A549 (cell line): ENCODE measurements at regions not wholly inside any gene's neighbourhood (a gene's known extent, or its start where the extent isn't known, plus 50 kb on each side); places are given as distances from the start of the nearest gene placed in this dataset.

Experiments
- ATAC-seq, 2 experiments: fragments of 200-7000 bp in 1 of 2; fragments of >200 bp in 1 of 2; cut with Nextera tagmentation in 1 of 2; cut with Tn5 transposase in 1 of 2; 3 replicates each; pipeline versions ENCODE4 v1.8.0 to v1.9.1; 2018 to 2020; ENCODE audit warnings: mild to moderate bottlenecking in 1 of 2, moderate library complexity in 1 of 2
- CTCF ChIA-PET: fragments of 300-600 bp; sonication (Branson Sonifier 250); formaldehyde crosslinking; extraction: SDS; loops from one replicate; lab custom pipeline; 2021; ENCODE audit warnings: antibody characterized with exemption, inconsistent platforms; lab: Yijun Ruan, JAX
- POLR2A ChIA-PET: fragments of 350-600 bp; formaldehyde crosslinking; extraction: SDS; loops from one replicate; lab custom pipeline; 2021; ENCODE audit warnings: antibody characterized with exemption, inconsistent platforms; lab: Yijun Ruan, JAX
- DNase-seq, 2 experiments: peaks; one replicate each; pipeline versions ENCODE4 v3.0.0 to v3.0.0-alpha.2; 2011 to 2016; ENCODE audit warnings: low read depth in 1 of 2, low spot score in 1 of 2
- FAIRE-seq: peaks from 2 replicates; lab custom pipeline; 2011; peaks lifted over from hg19 to GRCh38; lab: Jason Lieb, UNC
- H3K27ac ChIP-seq, 2 experiments: fragments of >200 bp; sonication (Bioruptor Twin); formaldehyde crosslinking; 3 replicates each; pipeline ENCODE4 v1.5.1; 2016 to 2017
- H3K4me1 ChIP-seq: fragments of >200 bp; sonication (Bioruptor Twin); formaldehyde crosslinking; 3 replicates; pipeline ENCODE4 v1.6.1; 2016
- H3K4me2 ChIP-seq: fragments of >200 bp; sonication (Bioruptor Twin); formaldehyde crosslinking; 3 replicates; pipeline ENCODE4 v1.6.1; 2016
- H3K4me3 ChIP-seq: fragments of >200 bp; sonication (Bioruptor Twin); formaldehyde crosslinking; 3 replicates; pipeline ENCODE4 v1.5.1; 2016
- H3K9me3 ChIP-seq: fragments of >200 bp; sonication (Bioruptor Twin); formaldehyde crosslinking; 3 replicates; pipeline ENCODE4 v1.6.1; 2016
- ATOH8 ChIP-seq: fragments of 250-450 bp; sonication (Bioruptor Pico); IDR thresholded peaks from 2 replicates; pipeline ENCODE4 v1.5.0; 2020; ENCODE audit warnings: low read depth, mild to moderate bottlenecking, moderate library complexity
- CBX8 ChIP-seq: fragments of 200-600 bp; sonication (generic); IDR thresholded peaks from 2 replicates; pipeline ENCODE4 v1.6.1; 2016
- CEBPB ChIP-seq, 2 experiments: fragments of >200 bp in 1 of 2; sonication (Bioruptor Twin) in 1 of 2; formaldehyde crosslinking in 1 of 2; IDR thresholded peaks; 2 replicates each; pipeline ENCODE4 v1.6.1; 2012 to 2016
- CHD2 ChIP-seq: fragments of 150-350 bp; IDR thresholded peaks from 2 replicates; pipeline ENCODE4 v1.6.1; 2014; ENCODE audit warnings: low read length; ENCODE audit not compliant: partially characterized antibody
- EHF ChIP-seq: fragments of 250-450 bp; sonication (Bioruptor Pico); IDR thresholded peaks from 2 replicates; pipeline ENCODE4 v1.5.0; 2020; ENCODE audit warnings: mild to moderate bottlenecking
- EHMT2 ChIP-seq: fragments of 200-600 bp; sonication (generic); IDR thresholded peaks from 2 replicates; pipeline ENCODE4 v1.6.1; 2016; ENCODE audit warnings: antibody characterized with exemption, low read depth, mild to moderate bottlenecking, moderate library complexity
- ESRRA ChIP-seq: fragments of 150-350 bp; IDR thresholded peaks from 2 replicates; pipeline ENCODE4 v1.6.1; 2014; ENCODE audit warnings: mild to moderate bottlenecking, low read length, borderline replicate concordance
- FOSB ChIP-seq: fragments of 250-450 bp; sonication (Bioruptor Pico); IDR thresholded peaks from 2 replicates; pipeline ENCODE4 v1.5.0; 2020; ENCODE audit warnings: mild to moderate bottlenecking, moderate library complexity
- FOSL2 ChIP-seq, 2 experiments: fragments of 450-650 bp in 1 of 2; fragments of >200 bp in 1 of 2; sonication (Bioruptor Twin) in 1 of 2; formaldehyde crosslinking; IDR thresholded peaks; 2 replicates each; pipeline versions ENCODE4 v1.5.0 to v1.6.1; 2016 to 2020; ENCODE audit warnings: mild to moderate bottlenecking in 1 of 2, moderate library complexity in 1 of 2
- HDAC2 ChIP-seq: fragments of 200-600 bp; sonication (generic); IDR thresholded peaks from 2 replicates; pipeline ENCODE4 v1.6.1; 2016
- HEYL ChIP-seq: fragments of 250-450 bp; sonication (Bioruptor Pico); IDR thresholded peaks from 2 replicates; pipeline ENCODE4 v1.8.0; 2021; ENCODE audit warnings: mild to moderate bottlenecking, moderate library complexity
- HOXB13 ChIP-seq: fragments of 250-450 bp; sonication (Bioruptor Pico); IDR thresholded peaks from 2 replicates; pipeline ENCODE4 v1.5.0; 2020; ENCODE audit warnings: low read depth, mild to moderate bottlenecking, moderate library complexity
- MAX ChIP-seq: IDR thresholded peaks from 2 replicates; pipeline ENCODE4 v1.6.1; 2012
- MYC ChIP-seq: IDR thresholded peaks from 2 replicates; pipeline ENCODE4 v1.6.1; 2012; ENCODE audit warnings: mild to moderate bottlenecking, inconsistent platforms, low read length, improper control_type of control experiment, borderline replicate concordance
- PBX3 ChIP-seq: IDR thresholded peaks from 2 replicates; pipeline ENCODE4 v1.6.1; 2012
- POLR2AphosphoS2 ChIP-seq: conservative IDR thresholded peaks from 2 replicates; pipeline ENCODE4 v1.6.1; 2012; ENCODE audit warnings: low read length, improper control_type of control experiment, inconsistent platforms
- RAD21 ChIP-seq, 2 experiments: fragments of >200 bp in 1 of 2; sonication (Bioruptor Twin) in 1 of 2; formaldehyde crosslinking in 1 of 2; IDR thresholded peaks in 1 of 2; conservative IDR thresholded peaks in 1 of 2; 2 replicates in 1 of 2; 3 replicates in 1 of 2; pipeline ENCODE4 v1.6.1; 2012 to 2018; ENCODE audit warnings: inconsistent platforms in 1 of 2
- RCOR1 ChIP-seq: fragments of 150-350 bp; IDR thresholded peaks from 2 replicates; pipeline ENCODE4 v1.6.1; 2014; ENCODE audit warnings: antibody characterized with exemption, low read length, low read depth
- REST ChIP-seq: fragments of 200-600 bp; sonication (generic); IDR thresholded peaks from 2 replicates; pipeline ENCODE4 v1.6.1; 2016; ENCODE audit warnings: antibody characterized with exemption, mild to moderate bottlenecking, moderate library complexity
- SREBF2 ChIP-seq: fragments of 450-650 bp; IDR thresholded peaks from 2 replicates; pipeline ENCODE4 v1.6.1; 2014; ENCODE audit warnings: mild to moderate bottlenecking, moderate library complexity
- ZNF302 ChIP-seq: fragments of 250-450 bp; sonication (Bioruptor Pico); IDR thresholded peaks from 2 replicates; pipeline ENCODE4 v1.9.0; 2021; ENCODE audit warnings: inconsistent platforms, mild to moderate bottlenecking, moderate library complexity
- WGBS: methylation state at CpG from one replicate; pipeline ENCODE4 v1.1.6; 2017; ENCODE audit errors: missing lambda C conversion rate; 5-methylcytosine and 5-hydroxymethylcytosine counted together

GRCh38 chr6:14375930-14376329 lies 258.4 kb downstream of the CD83 start:
- ATAC-seq (no peak), DNase-seq (no peak), FAIRE-seq (no peak)
- ChIA-PET CTCF (interaction anchor here (1.1 kb wide), 1 partner anchor 15 kb away, joined by 3 read pairs; no protein-coding TSS in a partner anchor), POLR2A (no interaction called here)
- Histone ChIP-seq H3K4me1 (no peaks in the 10 kb centered on the region), H3K4me2 (no peak overlapping the region), H3K9me3 (no peaks in the 10 kb centered on the region), H3K27ac (no peak overlapping the region), H3K4me3 (no peak overlapping the region)
- TF ChIP-seq POLR2AphosphoS2 (no peak), HOXB13 (CRISPR knock-in tag) (no peak), RAD21 (conservative IDR thresholded peaks at IDR 0.05 in 1 of 2, IDR thresholded peaks at IDR 0.05 in 1 of 2) (no peak), MAX (no peak), CHD2 (no peak), RCOR1 (no peak), HDAC2 (no peak)
- 36% methylated on average over 1 of the region's 1 CpG for WGBS

GRCh38 chr6:14379568-14379967 lies 262.0 kb downstream of the CD83 start:
- TF ChIP-seq POLR2AphosphoS2 (no peak), FOSL2 (IDR thresholded peaks at IDR 0.05) (no peak), FOSL2 (CRISPR knock-in tag; IDR thresholded peaks at IDR 0.05) (no peak), EHF (no peak), EHMT2 (no peak), HDAC2 (no peak), HEYL (CRISPR knock-in tag) (no peak), CEBPB (IDR thresholded peaks at IDR 0.05) (no peak), MYC (no peak), RCOR1 (no peak), REST (no peak), CBX8 (no peak), ATOH8 (CRISPR knock-in tag) (no peak), SREBF2 (no peak), PBX3 (no peak), ESRRA (no peak), ZNF302 (no peak), FOSB (CRISPR knock-in tag) (no peak)
- TF ChIP-seq, all 56 proteins: peak for 0
- Histone ChIP-seq H3K4me2 (no peak overlapping the region), H3K9me3 (no peaks in the 10 kb centered on the region), H3K4me1 (no peaks in the 10 kb centered on the region), H3K27ac (no peak overlapping the region), H3K4me3 (no peak overlapping the region)
- DNase-seq = no peak
- no peak for ATAC-seq
- CTCF ChIA-PET = no interaction called here
- no peak for FAIRE-seq
- WGBS = 29% methylated on average over 3 of the region's 3 CpGs
- POLR2A ChIA-PET = no interaction called here
